SK-N-SH (cell line): ENCODE measurements at regions not wholly inside any gene's neighbourhood (a gene's known extent, or its start where the extent isn't known, plus 50 kb on each side); places are given as distances from the start of the nearest gene placed in this dataset.

Experiments
- POLR2AphosphoS5 ChIP-seq: IDR thresholded peaks from 2 replicates; pipeline ENCODE4 v1.6.1; 2012; ENCODE audit warnings: low read depth, low read length
- TF ChIP-seq, protein P1 (sequence below): fragments of 200-600 bp; sonication (generic); IDR thresholded peaks from 2 replicates; pipeline ENCODE4 v1.6.1; 2017; ENCODE audit warnings: antibody characterized with exemption, mild to moderate bottlenecking, moderate library complexity

DNA sequence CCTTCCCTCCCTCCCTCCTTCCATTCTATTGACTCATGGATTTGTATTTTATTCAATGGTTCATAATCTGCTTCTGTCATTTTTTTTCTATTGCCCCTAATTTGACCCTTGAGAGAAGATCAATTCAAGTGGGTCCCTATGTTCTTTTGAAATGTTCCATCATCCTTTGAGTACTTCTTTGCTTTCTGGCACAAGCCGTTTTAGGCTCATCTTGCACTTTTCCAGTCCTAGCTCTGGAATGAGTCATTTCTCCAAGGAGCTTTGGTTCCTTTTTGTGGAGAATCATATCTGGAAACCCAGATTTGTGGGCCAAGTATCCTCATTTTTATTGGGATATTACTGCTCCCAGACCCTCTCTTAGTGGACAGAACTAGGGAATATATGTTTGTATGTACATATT is 126.8 kb upstream of the PTPN3 start:
- TF ChIP-seq, protein P1, sequence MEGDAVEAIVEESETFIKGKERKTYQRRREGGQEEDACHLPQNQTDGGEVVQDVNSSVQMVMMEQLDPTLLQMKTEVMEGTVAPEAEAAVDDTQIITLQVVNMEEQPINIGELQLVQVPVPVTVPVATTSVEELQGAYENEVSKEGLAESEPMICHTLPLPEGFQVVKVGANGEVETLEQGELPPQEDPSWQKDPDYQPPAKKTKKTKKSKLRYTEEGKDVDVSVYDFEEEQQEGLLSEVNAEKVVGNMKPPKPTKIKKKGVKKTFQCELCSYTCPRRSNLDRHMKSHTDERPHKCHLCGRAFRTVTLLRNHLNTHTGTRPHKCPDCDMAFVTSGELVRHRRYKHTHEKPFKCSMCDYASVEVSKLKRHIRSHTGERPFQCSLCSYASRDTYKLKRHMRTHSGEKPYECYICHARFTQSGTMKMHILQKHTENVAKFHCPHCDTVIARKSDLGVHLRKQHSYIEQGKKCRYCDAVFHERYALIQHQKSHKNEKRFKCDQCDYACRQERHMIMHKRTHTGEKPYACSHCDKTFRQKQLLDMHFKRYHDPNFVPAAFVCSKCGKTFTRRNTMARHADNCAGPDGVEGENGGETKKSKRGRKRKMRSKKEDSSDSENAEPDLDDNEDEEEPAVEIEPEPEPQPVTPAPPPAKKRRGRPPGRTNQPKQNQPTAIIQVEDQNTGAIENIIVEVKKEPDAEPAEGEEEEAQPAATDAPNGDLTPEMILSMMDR: no peak
- no peak for TF ChIP-seq POLR2AphosphoS5
